Right lobe of liver (tissue), 6 donors: ENCODE measurements at regions not wholly inside any gene's neighbourhood (a gene's known extent, or its start where the extent isn't known, plus 50 kb on each side); places are given as distances from the start of the nearest gene placed in this dataset.

Experiments
- ATAC-seq, 4 donors: fragments of 200-7000 bp; cut with Tn5 transposase; one replicate each; pipeline ENCODE4 v1.9.1; 2020; ENCODE audit warnings: mild to moderate bottlenecking in 4 of 4, moderate library complexity in 4 of 4
- DNase-seq, 3 donors: peaks; one replicate each; pipeline ENCODE4 v3.0.0-alpha.2; 2020
- H3K27ac ChIP-seq, 3 donors: fragments of 200-600 bp; one replicate each; pipeline ENCODE4 v1.8.0; 2022
- H3K27me3 ChIP-seq, 2 donors: fragments of 200-600 bp; one replicate each; pipeline ENCODE4 v1.8.0; 2022
- H3K36me3 ChIP-seq, 4 donors: fragments of 200-600 bp; sonication (generic) in 1 of 4; one replicate each; pipeline versions ENCODE4 v1.5.1 to v1.8.0; 2017 to 2022; ENCODE audit warnings: control low read depth in 1 of 4
- H3K4me1 ChIP-seq, 4 donors: fragments of 200-600 bp; sonication (generic) in 1 of 4; one replicate each; pipeline versions ENCODE4 v1.5.1 to v1.8.0; 2017 to 2022; ENCODE audit warnings: control low read depth in 1 of 4
- H3K4me3 ChIP-seq, 3 donors: fragments of 200-600 bp; one replicate each; pipeline ENCODE4 v1.8.0; 2022
- H3K9me3 ChIP-seq, 4 donors: fragments of 200-600 bp; sonication (generic) in 1 of 4; one replicate each; pipeline versions ENCODE4 v1.5.1 to v1.8.0; 2017 to 2022; ENCODE audit warnings: control low read depth in 1 of 4
- CTCF ChIP-seq, 4 donors: fragments of 200-600 bp in 3 of 4; fragments of 450-650 bp in 1 of 4; IDR thresholded peaks; one replicate each; pipeline versions ENCODE4 v1.5.1 to v1.8.0; 2016 to 2022; ENCODE audit warnings: antibody characterized with exemption in 4 of 4, mild to moderate bottlenecking in 2 of 4
- POLR2A ChIP-seq: fragments of 450-650 bp; IDR thresholded peaks from one replicate; pipeline ENCODE4 v1.6.1; 2017; ENCODE audit warnings: antibody characterized with exemption, mild to moderate bottlenecking
- WGBS: methylation state at CpG from one replicate; pipeline ENCODE4 v1.1.6; 2018; ENCODE audit warnings: low coverage, low lambda C conversion rate; ENCODE audit not compliant: insufficient coverage; ENCODE audit errors: missing lambda C conversion rate; 5-methylcytosine and 5-hydroxymethylcytosine counted together
- intact Hi-C, 2 donors: fragments of 100-400 bp; cut with DNase I; formaldehyde crosslinking; loops; one replicate each; pipeline versions ENCODE4 v1.11.2 to v1.14.1; 2022
- donor health status: DM: no; HTN: yes; CAD: no.
- donor health status: DM: no; HTN: no; CAD: no.
- donor health status: DM: no; HTN: no; CAD: no.
- donor health status: DM: no; HTN: yes; CAD: no.
- donor health status: DM: no; HTN: yes; CAD: no.

GRCh38 chr2:879540-879939 is 71.1 kb upstream of the SNTG2 start:
- TF ChIP-seq POLR2A (no peak), CTCF (IDR thresholded peaks at IDR 0.05) (no peak)
- intact Hi-C loops, result no loop called here
- H3K9me3 ChIP-seq, result no peaks in the 10 kb centered on the region
- WGBS, result 59% methylated on average over 15 of the region's 16 CpGs
- H3K27me3 ChIP-seq, result no peaks in the 10 kb centered on the region
- ATAC-seq, result no peak
- H3K4me1 ChIP-seq, result no peaks in the 10 kb centered on the region
- no peaks in the 10 kb centered on the region for H3K36me3 ChIP-seq
- no peak for DNase-seq
- no peak overlapping the region for H3K4me3 ChIP-seq
- H3K27ac ChIP-seq, result no peak overlapping the region

- Histone ChIP-seq H3K9me3 (no peaks in the 10 kb centered on the region), H3K36me3 (no peaks in the 10 kb centered on the region), H3K27me3 (no peaks in the 10 kb centered on the region), H3K4me1 (no peaks in the 10 kb centered on the region), H3K27ac (no peak overlapping the region), H3K4me3 (no peak overlapping the region)
- TF ChIP-seq POLR2A, result no peak
- TF ChIP-seq CTCF (IDR thresholded peaks at IDR 0.05), result no peak
- ATAC-seq, result no peak
- intact Hi-C loops, result no loop called here
- 78% methylated on average over 11 of the region's 11 CpGs for WGBS
- DNase-seq, result no peak
Observed at GRCh38 chr2:878245-878930, 72.3 kb upstream of the SNTG2 start.

GRCh38 chr2:877747-878146 is 72.9 kb upstream of the SNTG2 start:
- 75% methylated on average over 8 of the region's 14 CpGs for WGBS
- no peak overlapping the region for H3K4me3 ChIP-seq
- H3K4me1 ChIP-seq, result no peaks in the 10 kb centered on the region
- no peak for TF ChIP-seq POLR2A
- TF ChIP-seq CTCF (IDR thresholded peaks at IDR 0.05), result no peak
- H3K27ac ChIP-seq, result no peak overlapping the region
- no peaks in the 10 kb centered on the region for H3K36me3 ChIP-seq
- intact Hi-C loops, result no loop called here
- ATAC-seq (no peak), DNase-seq (no peak)
- H3K9me3 ChIP-seq, result no peaks in the 10 kb centered on the region
- no peaks in the 10 kb centered on the region for H3K27me3 ChIP-seq

- TF ChIP-seq POLR2A (no peak), CTCF (IDR thresholded peaks at IDR 0.05) (no peak)
- no peak overlapping the region for H3K4me3 ChIP-seq
- ATAC-seq (no peak), DNase-seq (no peak)
- H3K27me3 ChIP-seq, result no peaks in the 10 kb centered on the region
- intact Hi-C loops, result no loop called here
- H3K4me1 ChIP-seq, result no peaks in the 10 kb centered on the region
- H3K36me3 ChIP-seq, result no peaks in the 10 kb centered on the region
- H3K27ac ChIP-seq, result no peak overlapping the region
- WGBS, result 80% methylated on average over 1 of the region's 23 CpGs
- H3K9me3 ChIP-seq, result no peaks in the 10 kb centered on the region
Observed at GRCh38 chr2:875687-876615, 74.7 kb upstream of the SNTG2 start.
